GM12864 (cell line): ENCODE measurements at regions not wholly inside any gene's neighbourhood (a gene's known extent, or its start where the extent isn't known, plus 50 kb on each side); places are given as distances from the start of the nearest gene placed in this dataset.

ENCODE experiments used
- DNase-seq: peaks from one replicate; pipeline ENCODE4 v3.0.0-alpha.2; 2011; ENCODE audit warnings: low read depth
- H3K4me3 ChIP-seq: 2 replicates; pipeline ENCODE4 v1.5.1; 2011; ENCODE audit warnings: mild to moderate bottlenecking, low read depth, low read length, control low read depth
- TF ChIP-seq, protein P1 (sequence below): IDR thresholded peaks from 2 replicates; pipeline ENCODE4 v1.5.1; 2011; ENCODE audit warnings: low read depth, mild to moderate bottlenecking, moderate library complexity, low read length, control low read depth, inconsistent platforms; ENCODE audit errors: missing control alignments

DNA sequence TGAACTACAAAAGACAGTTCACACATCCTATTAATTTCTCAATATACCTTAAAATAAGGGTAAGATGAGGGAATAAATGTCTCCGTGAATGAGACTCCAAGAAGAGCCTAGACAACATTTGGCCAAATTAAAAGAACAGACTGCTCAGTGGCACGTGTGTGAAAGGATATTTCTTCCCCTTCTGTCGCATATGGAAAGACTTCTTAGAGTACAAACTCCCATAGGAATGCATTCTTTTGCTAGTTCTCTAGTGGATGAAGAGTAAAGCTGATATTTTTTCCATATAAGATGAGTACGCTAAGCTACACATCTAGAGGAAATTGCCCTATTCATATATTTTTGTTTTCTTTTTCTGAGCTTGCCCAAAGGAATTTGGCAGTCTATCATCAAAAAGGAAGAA is 710.0 kb upstream of the ID2 start:
- TF ChIP-seq, protein P1, sequence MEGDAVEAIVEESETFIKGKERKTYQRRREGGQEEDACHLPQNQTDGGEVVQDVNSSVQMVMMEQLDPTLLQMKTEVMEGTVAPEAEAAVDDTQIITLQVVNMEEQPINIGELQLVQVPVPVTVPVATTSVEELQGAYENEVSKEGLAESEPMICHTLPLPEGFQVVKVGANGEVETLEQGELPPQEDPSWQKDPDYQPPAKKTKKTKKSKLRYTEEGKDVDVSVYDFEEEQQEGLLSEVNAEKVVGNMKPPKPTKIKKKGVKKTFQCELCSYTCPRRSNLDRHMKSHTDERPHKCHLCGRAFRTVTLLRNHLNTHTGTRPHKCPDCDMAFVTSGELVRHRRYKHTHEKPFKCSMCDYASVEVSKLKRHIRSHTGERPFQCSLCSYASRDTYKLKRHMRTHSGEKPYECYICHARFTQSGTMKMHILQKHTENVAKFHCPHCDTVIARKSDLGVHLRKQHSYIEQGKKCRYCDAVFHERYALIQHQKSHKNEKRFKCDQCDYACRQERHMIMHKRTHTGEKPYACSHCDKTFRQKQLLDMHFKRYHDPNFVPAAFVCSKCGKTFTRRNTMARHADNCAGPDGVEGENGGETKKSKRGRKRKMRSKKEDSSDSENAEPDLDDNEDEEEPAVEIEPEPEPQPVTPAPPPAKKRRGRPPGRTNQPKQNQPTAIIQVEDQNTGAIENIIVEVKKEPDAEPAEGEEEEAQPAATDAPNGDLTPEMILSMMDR, result no peak
- DNase-seq, result no peak
- no peak overlapping the region for H3K4me3 ChIP-seq

DNA sequence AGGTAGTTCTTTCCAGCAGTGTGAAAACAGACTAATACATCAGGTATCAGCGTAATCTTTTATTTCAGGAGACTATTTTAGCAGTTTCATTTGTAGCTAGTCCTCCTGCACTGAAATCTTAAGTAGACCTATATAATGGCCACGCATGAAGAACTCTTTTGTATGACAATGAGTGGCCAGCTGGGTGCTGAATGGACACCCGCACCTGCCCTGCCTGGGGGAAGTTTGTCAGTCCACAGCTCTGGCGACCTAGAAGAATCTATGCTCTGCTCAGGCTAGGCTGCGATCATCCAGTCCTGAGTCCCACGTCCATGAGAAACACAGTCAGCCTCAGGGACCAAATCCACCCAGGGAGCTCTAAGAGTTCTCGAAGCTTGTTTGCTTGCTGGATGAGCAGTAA is 709.2 kb upstream of the ID2 start:
- TF ChIP-seq, protein P1, result no peak
- DNase-seq, result no peak
- no peak overlapping the region for H3K4me3 ChIP-seq

DNA sequence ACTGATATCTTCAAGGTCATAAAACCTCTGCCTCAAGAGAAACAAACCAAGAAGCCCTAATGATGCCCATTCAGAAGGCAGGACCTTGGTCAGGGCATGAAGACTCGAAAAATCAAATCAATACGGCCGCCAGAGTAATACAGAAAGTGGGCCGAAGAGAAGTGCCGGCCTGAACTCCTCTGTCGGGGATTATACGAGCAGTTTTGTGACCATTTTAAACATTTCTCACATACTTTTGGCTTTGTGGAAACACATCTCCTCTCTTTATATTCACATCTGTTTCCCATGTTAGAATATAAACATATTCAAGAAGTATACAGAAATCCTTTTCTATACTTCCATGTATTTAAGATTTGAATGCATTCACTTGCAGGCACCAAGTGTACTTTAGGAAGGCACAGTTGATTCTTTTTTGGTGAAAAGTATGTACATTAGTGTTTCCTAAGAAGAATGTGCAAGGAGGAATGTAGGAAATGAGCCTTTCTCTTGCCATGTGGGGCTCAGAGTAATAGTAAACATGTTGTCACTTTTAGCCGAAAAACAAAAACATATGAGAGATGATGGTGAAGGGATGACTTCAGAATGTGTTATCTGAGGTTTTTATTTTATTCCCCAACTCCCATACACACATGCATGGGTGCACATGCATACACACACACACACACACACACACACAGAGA is 707.9 kb upstream of the ID2 start:
- TF ChIP-seq, protein P1, result no peak
- H3K4me3 ChIP-seq, result no peak overlapping the region
- no peak for DNase-seq

DNA sequence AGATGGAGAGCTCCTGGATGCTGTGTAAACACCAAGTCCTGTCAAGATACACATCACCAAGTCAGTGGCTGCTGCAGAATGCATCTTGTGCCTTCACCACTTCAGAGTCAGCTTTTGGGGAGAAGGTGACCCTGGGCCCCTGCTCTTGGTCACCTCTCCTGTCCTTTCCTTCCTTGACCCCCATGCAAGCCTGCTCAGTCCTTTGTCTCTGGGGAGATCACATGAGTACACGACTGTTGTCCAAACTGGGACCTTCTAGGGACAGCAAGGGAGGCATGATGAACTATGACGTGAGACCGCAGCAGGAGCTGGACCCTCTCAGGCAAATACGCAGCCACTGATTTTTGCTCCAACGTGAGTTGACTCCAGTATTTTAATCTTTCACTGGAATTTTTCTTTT is 706.9 kb upstream of the ID2 start:
- no peak for DNase-seq
- H3K4me3 ChIP-seq, result no peak overlapping the region
- TF ChIP-seq, protein P1, result no peak

DNA sequence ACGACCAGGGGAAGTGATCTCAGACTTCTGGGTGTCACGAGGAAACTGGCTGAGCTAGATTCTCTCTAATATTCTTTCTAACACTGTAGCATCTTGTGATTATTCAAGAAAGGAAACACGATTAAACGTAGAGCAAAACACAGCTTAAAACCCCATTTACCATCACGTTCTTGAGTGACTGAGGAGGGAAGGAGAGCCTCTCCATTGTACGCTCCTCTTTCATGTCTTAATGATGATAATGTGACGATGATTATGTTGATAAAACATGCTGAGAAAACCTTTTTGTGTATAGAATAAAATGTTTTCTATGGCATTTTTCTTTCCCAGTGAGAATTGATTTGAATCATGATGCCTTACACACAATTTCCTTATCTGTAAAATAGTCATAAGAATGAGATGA is 705.6 kb upstream of the ID2 start:
- TF ChIP-seq, protein P1, result no peak
- no peak for DNase-seq
- H3K4me3 ChIP-seq, result no peak overlapping the region

DNA sequence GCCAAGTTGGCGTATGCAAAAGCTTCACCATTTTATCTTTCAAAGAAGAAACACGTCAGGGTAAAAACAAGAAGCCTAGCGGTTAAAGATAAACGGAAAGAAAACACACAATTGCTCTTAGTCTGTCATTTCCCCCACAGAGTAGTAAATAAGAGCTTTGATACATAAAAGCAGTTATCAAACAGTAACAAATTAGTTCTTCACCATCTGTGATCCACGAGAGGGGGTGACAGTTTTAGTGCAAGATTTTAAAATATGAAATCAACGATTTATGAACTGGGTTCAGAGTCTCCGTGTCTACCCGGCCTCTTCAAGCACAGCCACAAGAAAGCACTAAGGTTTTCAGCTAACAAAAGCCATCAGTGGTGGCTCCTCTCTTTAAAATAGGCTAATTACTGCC is 703.9 kb upstream of the ID2 start:
- no peak overlapping the region for H3K4me3 ChIP-seq
- no peak for DNase-seq
- TF ChIP-seq, protein P1, result no peak

DNA sequence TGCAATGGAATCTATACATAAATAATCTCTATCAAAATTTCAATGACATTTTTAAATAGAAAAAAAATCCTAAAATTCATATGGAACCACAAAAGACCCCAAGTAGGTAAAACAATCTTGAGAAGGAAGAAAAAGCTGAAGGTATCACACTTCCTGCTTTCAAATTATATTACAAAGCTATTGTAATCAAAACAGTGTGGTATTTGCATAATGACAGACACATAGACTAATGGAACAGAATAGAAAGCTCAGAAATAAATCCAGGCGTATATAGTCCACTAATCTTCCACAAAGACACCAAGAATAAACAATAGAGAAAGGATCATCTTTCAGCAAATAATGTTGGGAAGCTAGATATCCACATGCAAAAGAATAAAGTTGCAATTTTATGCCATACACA is 699.8 kb upstream of the ID2 start:
- TF ChIP-seq, protein P1, result no peak
- DNase-seq, result no peak
- no peak overlapping the region for H3K4me3 ChIP-seq
